ENCODE measurements at regions not wholly inside any gene's neighbourhood (a gene's known extent, or its start where the extent isn't known, plus 50 kb on each side); places are given as distances from the start of the nearest gene placed in this dataset.

- TF ChIP-seq GPN1 (CRISPR knock-in tag; IDR thresholded peaks at IDR 0.05; ENCODE audit: borderline replicate concordance) = no peak
- TF ChIP-seq SAP130 (CRISPR knock-in tag; IDR thresholded peaks at IDR 0.05; ENCODE audit: low read depth) = no peak
- no peak overlapping the region for H3K4me3 ChIP-seq (replicated peaks in 1 of 3; ENCODE audit: insufficient read depth in 1 of 3, low read depth in 2 of 3, low read length in 3 of 3)
- no peak overlapping the region for H3K4me2 ChIP-seq (ENCODE audit: low read depth, low read length)
- 5% methylated on average over 1 of the region's 1 CpG for WGBS (ENCODE audit: low lambda C conversion rate)
- FAIRE-seq (no peak), DNase-seq (ENCODE audit: low spot score) (no peak), ATAC-seq (no peak)
- no peak overlapping the region for H3K9ac ChIP-seq (ENCODE audit: insufficient read depth, low read depth, low read length)
- in situ Hi-C loops (cut with HindIII; ENCODE audit: extremely low pct_ligation_motif_present, low pct_unique_long_range_greater_than_20kb) (no loop called here), intact Hi-C loops (cut with micrococcal nuclease; ENCODE audit: unreplicated experiment) (no loop called here)
- H4K20me1 ChIP-seq (ENCODE audit: insufficient read depth, low read length) = no peaks in the 10 kb centered on the region
- H3K79me2 ChIP-seq (ENCODE audit: insufficient read depth, low read length) = no peaks in the 10 kb centered on the region
- CTCF ChIA-PET (ENCODE audit: low intra/inter-chr PET ratio, low total read pairs) = no interaction called here
- H3K4me1 ChIP-seq (ENCODE audit: insufficient read depth, low read length) = no peaks in the 10 kb centered on the region
- peaks cover 0 to 10% of the 10 kb centered on the region in 2 experiments; a peak in 2 of 5 replicates for H3K27me3 ChIP-seq (ENCODE audit: control insufficient read depth in 1 of 2, insufficient read depth in 2 of 2, low read length in 2 of 2)
- H3K27ac ChIP-seq (ENCODE audit: extremely low read length, insufficient read depth, low read length) = no peak overlapping the region
- no peak overlapping the region for H2AFZ ChIP-seq (ENCODE audit: low read length)
- no TSS peak for BruUV-seq (replicated peaks)
- POLR2A ChIA-PET = no interaction called here
- H3K36me3 ChIP-seq (replicated peaks in 1 of 2; ENCODE audit: control insufficient read depth in 1 of 2, insufficient read depth in 2 of 2, low read length in 2 of 2) = no peaks in the 10 kb centered on the region
- H3K9me3 ChIP-seq (ENCODE audit: low read length) = no peaks in the 10 kb centered on the region
Observed at GRCh38 chr21:41098076-41098475, 69.9 kb upstream of the BACE2 start.

- no peak overlapping the region for H3K9ac ChIP-seq (ENCODE audit: insufficient read depth, low read depth, low read length)
- H4K20me1 ChIP-seq (ENCODE audit: insufficient read depth, low read length) = no peaks in the 10 kb centered on the region
- no peak overlapping the region for H3K27ac ChIP-seq (ENCODE audit: extremely low read length, insufficient read depth, low read length)
- peaks cover 0 to 10% of the 10 kb centered on the region in 2 experiments; a peak in 2 of 5 replicates for H3K27me3 ChIP-seq (ENCODE audit: control insufficient read depth in 1 of 2, insufficient read depth in 2 of 2, low read length in 2 of 2)
- 5% methylated on average over 2 of the region's 2 CpGs for WGBS (ENCODE audit: low lambda C conversion rate)
- no peaks in the 10 kb centered on the region for H3K79me2 ChIP-seq (ENCODE audit: insufficient read depth, low read length)
- POLR2A ChIA-PET = no interaction called here
- no peaks in the 10 kb centered on the region for H3K36me3 ChIP-seq (replicated peaks in 1 of 2; ENCODE audit: control insufficient read depth in 1 of 2, insufficient read depth in 2 of 2, low read length in 2 of 2)
- no peak overlapping the region for H3K4me2 ChIP-seq (ENCODE audit: low read depth, low read length)
- H2AFZ ChIP-seq (ENCODE audit: low read length) = no peak overlapping the region
- no peak for FAIRE-seq
- ATAC-seq = no peak
- no peaks in the 10 kb centered on the region for H3K9me3 ChIP-seq (ENCODE audit: low read length)
- intact Hi-C loops (cut with micrococcal nuclease; ENCODE audit: unreplicated experiment) (no loop called here), in situ Hi-C loops (cut with HindIII; ENCODE audit: extremely low pct_ligation_motif_present, low pct_unique_long_range_greater_than_20kb) (no loop called here)
- CTCF ChIA-PET (ENCODE audit: low intra/inter-chr PET ratio, low total read pairs) = no interaction called here
- BruUV-seq (replicated peaks) = no TSS peak
- no peak for DNase-seq (ENCODE audit: low spot score)
- H3K4me3 ChIP-seq (replicated peaks in 1 of 3; ENCODE audit: insufficient read depth in 1 of 3, low read depth in 2 of 3, low read length in 3 of 3) = no peak overlapping the region
- no peaks in the 10 kb centered on the region for H3K4me1 ChIP-seq (ENCODE audit: insufficient read depth, low read length)
- TF ChIP-seq KLF12 (CRISPR knock-in tag; IDR thresholded peaks at IDR 0.05; ENCODE audit: borderline replicate concordance) (no peak), FOXP4 (CRISPR knock-in tag; IDR thresholded peaks at IDR 0.05) (no peak), TFDP2 (CRISPR knock-in tag; IDR thresholded peaks at IDR 0.05) (no peak), ZNF205 (CRISPR knock-in tag; IDR thresholded peaks at IDR 0.05) (no peak), ZNF282 (IDR thresholded peaks at IDR 0.05; ENCODE audit: partially characterized antibody) (no peak), TRIM22 (IDR thresholded peaks at IDR 0.05) (no peak), E2F1 (CRISPR knock-in tag; IDR thresholded peaks at IDR 0.05) (no peak), SIX1 (CRISPR knock-in tag; IDR thresholded peaks at IDR 0.05; ENCODE audit: borderline replicate concordance) (no peak), SNRNP70 (IDR thresholded peaks at IDR 0.05; ENCODE audit: low read depth, low read length) (no peak), TCF12 (IDR thresholded peaks at IDR 0.05) (no peak), TCF12 (CRISPR knock-in tag; IDR thresholded peaks at IDR 0.05) (no peak), CC2D1A (CRISPR knock-in tag; IDR thresholded peaks at IDR 0.05) (no peak)
Observed at GRCh38 chr21:41098481-41099042, 69.4 kb upstream of the BACE2 start.

Data from HepG2 (cell line).